Right lobe of liver (tissue), 6 donors: ENCODE measurements at regions not wholly inside any gene's neighbourhood (a gene's known extent, or its start where the extent isn't known, plus 50 kb on each side); places are given as distances from the start of the nearest gene placed in this dataset.

Experiments
- ATAC-seq, 4 donors: fragments of 200-7000 bp; cut with Tn5 transposase; one replicate each; pipeline ENCODE4 v1.9.1; 2020; ENCODE audit warnings: mild to moderate bottlenecking in 4 of 4, moderate library complexity in 4 of 4
- DNase-seq, 3 donors: peaks; one replicate each; pipeline ENCODE4 v3.0.0-alpha.2; 2020
- H3K27ac ChIP-seq, 3 donors: fragments of 200-600 bp; one replicate each; pipeline ENCODE4 v1.8.0; 2022
- H3K27me3 ChIP-seq, 2 donors: fragments of 200-600 bp; one replicate each; pipeline ENCODE4 v1.8.0; 2022
- H3K36me3 ChIP-seq, 4 donors: fragments of 200-600 bp; sonication (generic) in 1 of 4; one replicate each; pipeline versions ENCODE4 v1.5.1 to v1.8.0; 2017 to 2022; ENCODE audit warnings: control low read depth in 1 of 4
- H3K4me1 ChIP-seq, 4 donors: fragments of 200-600 bp; sonication (generic) in 1 of 4; one replicate each; pipeline versions ENCODE4 v1.5.1 to v1.8.0; 2017 to 2022; ENCODE audit warnings: control low read depth in 1 of 4
- H3K4me3 ChIP-seq, 3 donors: fragments of 200-600 bp; one replicate each; pipeline ENCODE4 v1.8.0; 2022
- H3K9me3 ChIP-seq, 4 donors: fragments of 200-600 bp; sonication (generic) in 1 of 4; one replicate each; pipeline versions ENCODE4 v1.5.1 to v1.8.0; 2017 to 2022; ENCODE audit warnings: control low read depth in 1 of 4
- POLR2A ChIP-seq: fragments of 450-650 bp; IDR thresholded peaks from one replicate; pipeline ENCODE4 v1.6.1; 2017; ENCODE audit warnings: antibody characterized with exemption, mild to moderate bottlenecking
- WGBS: methylation state at CpG from one replicate; pipeline ENCODE4 v1.1.6; 2018; ENCODE audit warnings: low coverage, low lambda C conversion rate; ENCODE audit not compliant: insufficient coverage; ENCODE audit errors: missing lambda C conversion rate; 5-methylcytosine and 5-hydroxymethylcytosine counted together
- intact Hi-C, 2 donors: fragments of 100-400 bp; cut with DNase I; formaldehyde crosslinking; loops; one replicate each; pipeline versions ENCODE4 v1.11.2 to v1.14.1; 2022
- TF ChIP-seq, protein P1 (sequence below), 4 donors: fragments of 200-600 bp in 3 of 4; fragments of 450-650 bp in 1 of 4; IDR thresholded peaks; one replicate each; pipeline versions ENCODE4 v1.5.1 to v1.8.0; 2016 to 2022; ENCODE audit warnings: antibody characterized with exemption in 4 of 4, mild to moderate bottlenecking in 2 of 4
- donor health status: DM: no; HTN: yes; CAD: no.
- donor health status: DM: no; HTN: no; CAD: no.
- donor health status: DM: no; HTN: no; CAD: no.
- donor health status: DM: no; HTN: yes; CAD: no.
- donor health status: DM: no; HTN: yes; CAD: no.

DNA sequence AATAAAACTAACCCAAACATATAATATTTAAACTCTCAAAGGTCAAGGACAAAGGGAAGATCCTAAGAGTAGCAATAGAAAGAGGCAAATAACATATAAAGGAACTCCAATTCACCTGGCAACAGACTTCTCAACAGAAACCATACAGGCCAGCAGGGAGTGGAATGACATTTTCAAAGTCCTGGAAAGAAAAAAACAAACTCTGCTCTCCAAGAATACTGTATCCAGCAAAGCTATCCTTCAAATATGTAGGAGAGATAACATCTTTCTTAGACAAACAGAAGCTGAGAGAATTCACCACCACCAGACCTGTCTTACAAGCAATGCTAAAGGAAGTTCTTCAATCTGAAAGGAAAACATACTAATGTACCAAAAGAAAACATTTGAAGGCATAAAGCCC lies 51.5 kb upstream of the TMEM158 start:
- Histone ChIP-seq H3K4me1 (no peaks in the 10 kb centered on the region), H3K27ac (no peak overlapping the region), H3K9me3 (no peaks in the 10 kb centered on the region), H3K36me3 (no peaks in the 10 kb centered on the region), H3K4me3 (no peak overlapping the region), H3K27me3 (no peaks in the 10 kb centered on the region)
- DNase-seq: no peak
- no peak for ATAC-seq
- intact Hi-C loops: no loop called here
- no peak for TF ChIP-seq POLR2A
- TF ChIP-seq, protein P1, sequence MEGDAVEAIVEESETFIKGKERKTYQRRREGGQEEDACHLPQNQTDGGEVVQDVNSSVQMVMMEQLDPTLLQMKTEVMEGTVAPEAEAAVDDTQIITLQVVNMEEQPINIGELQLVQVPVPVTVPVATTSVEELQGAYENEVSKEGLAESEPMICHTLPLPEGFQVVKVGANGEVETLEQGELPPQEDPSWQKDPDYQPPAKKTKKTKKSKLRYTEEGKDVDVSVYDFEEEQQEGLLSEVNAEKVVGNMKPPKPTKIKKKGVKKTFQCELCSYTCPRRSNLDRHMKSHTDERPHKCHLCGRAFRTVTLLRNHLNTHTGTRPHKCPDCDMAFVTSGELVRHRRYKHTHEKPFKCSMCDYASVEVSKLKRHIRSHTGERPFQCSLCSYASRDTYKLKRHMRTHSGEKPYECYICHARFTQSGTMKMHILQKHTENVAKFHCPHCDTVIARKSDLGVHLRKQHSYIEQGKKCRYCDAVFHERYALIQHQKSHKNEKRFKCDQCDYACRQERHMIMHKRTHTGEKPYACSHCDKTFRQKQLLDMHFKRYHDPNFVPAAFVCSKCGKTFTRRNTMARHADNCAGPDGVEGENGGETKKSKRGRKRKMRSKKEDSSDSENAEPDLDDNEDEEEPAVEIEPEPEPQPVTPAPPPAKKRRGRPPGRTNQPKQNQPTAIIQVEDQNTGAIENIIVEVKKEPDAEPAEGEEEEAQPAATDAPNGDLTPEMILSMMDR (IDR thresholded peaks at IDR 0.05): no peak

DNA sequence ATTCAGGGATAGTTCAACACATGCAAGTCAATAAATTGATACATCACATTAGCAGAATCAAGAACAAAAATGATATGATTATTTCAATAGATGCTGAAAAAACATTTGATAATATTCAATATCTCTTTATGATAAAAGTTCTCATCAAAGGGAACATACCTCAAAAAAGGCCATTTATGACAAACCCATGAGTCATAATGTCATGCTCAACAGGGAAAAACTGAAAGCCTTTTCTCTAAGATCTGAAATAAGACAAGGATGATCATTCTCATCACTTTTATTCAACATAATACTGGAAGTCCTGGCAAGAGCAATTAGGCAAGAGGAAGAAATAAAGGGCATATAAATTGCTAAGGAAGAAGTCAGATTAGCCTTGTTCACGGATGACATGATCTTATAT lies 54.1 kb upstream of the TMEM158 start:
- no peak for ATAC-seq
- H3K9me3 ChIP-seq: no peaks in the 10 kb centered on the region
- no peaks in the 10 kb centered on the region for H3K36me3 ChIP-seq
- H3K27me3 ChIP-seq: no peaks in the 10 kb centered on the region
- TF ChIP-seq, protein P1 (IDR thresholded peaks at IDR 0.05): no peak
- no peak for TF ChIP-seq POLR2A
- no peak overlapping the region for H3K27ac ChIP-seq
- H3K4me3 ChIP-seq: no peak overlapping the region
- H3K4me1 ChIP-seq: no peaks in the 10 kb centered on the region
- intact Hi-C loops: no loop called here
- WGBS: 62% methylated on average over 1 of the region's 1 CpG
- DNase-seq: no peak

DNA sequence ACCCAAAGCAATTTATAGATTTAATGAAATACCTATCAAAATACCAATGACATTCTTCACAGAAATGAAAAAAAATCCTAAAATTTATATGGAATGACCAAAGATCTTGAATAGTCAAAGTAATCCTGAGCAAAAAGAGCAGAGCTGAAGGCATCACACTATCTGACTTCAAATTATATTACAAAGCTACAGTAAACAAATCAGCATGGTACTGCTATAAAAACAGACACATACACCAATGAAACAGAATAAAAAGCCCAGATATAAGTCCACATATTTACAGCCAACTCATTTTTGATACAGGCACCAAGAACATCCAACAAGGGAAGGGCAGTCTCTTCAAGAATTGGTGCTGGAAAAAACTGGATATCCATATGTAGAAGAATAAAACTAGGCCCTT lies 54.9 kb upstream of the TMEM158 start:
- TF ChIP-seq, protein P1 (IDR thresholded peaks at IDR 0.05): no peak
- no peak for TF ChIP-seq POLR2A
- no peak overlapping the region for H3K27ac ChIP-seq
- no peaks in the 10 kb centered on the region for H3K36me3 ChIP-seq
- DNase-seq: no peak
- H3K4me1 ChIP-seq: no peaks in the 10 kb centered on the region
- H3K27me3 ChIP-seq: no peaks in the 10 kb centered on the region
- intact Hi-C loops: no loop called here
- H3K9me3 ChIP-seq: no peaks in the 10 kb centered on the region
- no peak overlapping the region for H3K4me3 ChIP-seq
- no peak for ATAC-seq

DNA sequence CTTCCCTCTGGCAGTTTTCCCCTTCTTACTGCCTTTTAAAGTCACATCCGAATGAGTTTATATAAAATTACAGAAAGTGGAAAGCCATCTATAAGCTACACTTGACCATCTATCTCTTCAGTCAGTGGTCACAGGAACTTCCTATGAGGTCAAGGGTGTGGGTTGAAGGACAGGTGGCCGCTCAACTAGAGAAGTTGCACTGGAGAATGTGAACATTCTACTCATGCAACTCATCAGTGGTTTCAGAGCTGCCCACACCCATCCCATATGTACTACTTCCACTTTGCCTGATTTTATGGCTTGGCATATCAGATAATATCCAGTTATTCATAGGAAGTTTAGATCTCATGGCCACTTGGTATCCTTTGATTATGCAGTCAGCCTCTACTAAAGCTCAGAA lies 57.4 kb upstream of the TMEM158 start:
- no peaks in the 10 kb centered on the region for H3K27me3 ChIP-seq
- TF ChIP-seq, protein P1 (IDR thresholded peaks at IDR 0.05): no peak
- TF ChIP-seq POLR2A: no peak
- ATAC-seq (no peak), DNase-seq (no peak)
- no peak overlapping the region for H3K4me3 ChIP-seq
- WGBS: 49% methylated on average over 2 of the region's 2 CpGs
- no peaks in the 10 kb centered on the region for H3K4me1 ChIP-seq
- no peak overlapping the region for H3K27ac ChIP-seq
- H3K36me3 ChIP-seq: no peaks in the 10 kb centered on the region
- H3K9me3 ChIP-seq: no peaks in the 10 kb centered on the region
- intact Hi-C loops: no loop called here

DNA sequence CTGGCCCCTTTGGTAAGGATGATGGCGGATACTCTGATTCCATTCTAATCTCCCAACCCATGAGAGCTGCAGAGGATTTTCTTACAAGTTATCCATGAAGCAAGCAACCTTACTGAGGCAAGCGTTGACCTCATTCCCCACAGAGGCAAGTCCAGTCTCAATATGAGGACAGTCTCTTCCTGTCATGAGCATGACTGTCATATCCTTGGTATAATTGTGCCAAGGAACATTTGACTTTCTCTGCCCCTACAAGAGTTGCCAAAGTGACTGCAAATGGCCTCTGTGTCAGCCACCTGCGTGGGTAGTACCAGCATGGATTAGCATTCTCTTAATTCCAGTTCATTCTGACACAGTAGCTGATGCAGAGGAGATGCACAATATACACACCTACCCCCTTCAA lies 71.2 kb upstream of the TMEM158 start:
- DNase-seq: no peak
- H3K27ac ChIP-seq: no peak overlapping the region
- no peaks in the 10 kb centered on the region for H3K36me3 ChIP-seq
- no peak overlapping the region for H3K4me3 ChIP-seq
- WGBS: 48% methylated on average over 2 of the region's 3 CpGs
- intact Hi-C loops: no loop called here
- H3K4me1 ChIP-seq: no peaks in the 10 kb centered on the region
- TF ChIP-seq, protein P1 (IDR thresholded peaks at IDR 0.05): no peak
- no peak for TF ChIP-seq POLR2A
- no peak for ATAC-seq
- H3K27me3 ChIP-seq: no peaks in the 10 kb centered on the region
- no peaks in the 10 kb centered on the region for H3K9me3 ChIP-seq
